PC-9 (cell line): ENCODE measurements at regions not wholly inside any gene's neighbourhood (a gene's known extent, or its start where the extent isn't known, plus 50 kb on each side); places are given as distances from the start of the nearest gene placed in this dataset.

Source experiments
- BruUV-seq: library from RNA; stranded (reverse); fragments of 400-500 nt; replicated peaks from 2 replicates; lab custom pipeline; 2021; lab: Mats Ljungman, UMichigan
- CTCF ChIA-PET: fragments of 300-600 bp; sonication (Branson Sonifier 250); formaldehyde crosslinking; loops from one replicate; lab custom pipeline; 2022; ENCODE audit warnings: antibody characterized with exemption; lab: Charles Lee
- POLR2A ChIA-PET: fragments of 300-600 bp; sonication (Branson Sonifier 250); formaldehyde crosslinking; loops from one replicate; lab custom pipeline; 2022; ENCODE audit warnings: antibody characterized with exemption; ENCODE audit not compliant: unreplicated experiment; lab: Charles Lee
- DNase-seq, 2 experiments: peaks; one replicate each; pipeline versions ENCODE4 v3.0.0 to v3.0.0-alpha.2; 2015 to 2022; ENCODE audit warnings: mixed read lengths in 1 of 2
- H2AFZ ChIP-seq: fragments of 200-600 bp; sonication (generic); 2 replicates; pipeline ENCODE4 v1.8.1; 2017; ENCODE audit warnings: antibody characterized with exemption
- H3F3A ChIP-seq: fragments of 200-600 bp; sonication (generic); 2 replicates; pipeline ENCODE4 v1.8.1; 2017; ENCODE audit warnings: antibody characterized with exemption, mild to moderate bottlenecking, low read depth; ENCODE audit not compliant: insufficient read depth
- H3K27ac ChIP-seq: fragments of 200-600 bp; sonication (generic); 2 replicates; pipeline ENCODE4 v1.6.1; 2016; ENCODE audit warnings: mixed run types
- H3K27me3 ChIP-seq: fragments of 200-600 bp; sonication (generic); 2 replicates; pipeline ENCODE4 v1.6.1; 2016; ENCODE audit warnings: low read depth, mixed run types; ENCODE audit not compliant: insufficient read depth
- H3K36me3 ChIP-seq: fragments of 200-600 bp; sonication (generic); 2 replicates; pipeline ENCODE4 v1.6.1; 2016; ENCODE audit warnings: low read depth, mixed run types
- H3K4me1 ChIP-seq: fragments of 200-600 bp; sonication (generic); replicated peaks from 2 replicates; pipeline ENCODE4 v1.6.1; 2016; ENCODE audit warnings: mixed run types; ENCODE audit not compliant: insufficient read depth
- H3K4me2 ChIP-seq: fragments of 200-600 bp; sonication (generic); 2 replicates; pipeline ENCODE4 v1.6.1; 2017; ENCODE audit warnings: mixed run types
- H3K4me3 ChIP-seq: fragments of 200-600 bp; sonication (generic); 2 replicates; pipeline ENCODE4 v1.6.1; 2016; ENCODE audit warnings: mixed run types
- H3K79me2 ChIP-seq: fragments of 200-600 bp; sonication (generic); 2 replicates; pipeline ENCODE4 v1.6.1; 2017; ENCODE audit warnings: low read depth, mixed run types
- H3K9me2 ChIP-seq: fragments of 200-600 bp; sonication (generic); 2 replicates; pipeline ENCODE4 v1.8.1; 2017; ENCODE audit warnings: mild to moderate bottlenecking; ENCODE audit not compliant: insufficient read depth
- H3K9me3 ChIP-seq: fragments of 200-600 bp; sonication (generic); 2 replicates; pipeline ENCODE4 v1.8.1; 2016; ENCODE audit warnings: low read depth; ENCODE audit not compliant: insufficient read depth
- H4K20me1 ChIP-seq: fragments of 200-600 bp; sonication (generic); 2 replicates; pipeline ENCODE4 v1.8.1; 2017; ENCODE audit not compliant: insufficient read depth
- EZH2 ChIP-seq: fragments of 200-600 bp; sonication (generic); IDR thresholded peaks from 2 replicates; pipeline ENCODE4 v1.8.0; 2017; ENCODE audit warnings: antibody characterized with exemption, low read depth
- intact Hi-C: fragments of 100-400 bp; cut with micrococcal nuclease; formaldehyde crosslinking; loops from one replicate; pipeline ENCODE4 v1.10.0; 2022; ENCODE audit not compliant: unreplicated experiment
- TF ChIP-seq, protein P1 (sequence below): fragments of 200-600 bp; sonication (generic); conservative IDR thresholded peaks from 2 replicates; pipeline ENCODE4 v1.6.1; 2017; ENCODE audit warnings: mixed run types, antibody characterized with exemption, mild to moderate bottlenecking, moderate library complexity

DNA sequence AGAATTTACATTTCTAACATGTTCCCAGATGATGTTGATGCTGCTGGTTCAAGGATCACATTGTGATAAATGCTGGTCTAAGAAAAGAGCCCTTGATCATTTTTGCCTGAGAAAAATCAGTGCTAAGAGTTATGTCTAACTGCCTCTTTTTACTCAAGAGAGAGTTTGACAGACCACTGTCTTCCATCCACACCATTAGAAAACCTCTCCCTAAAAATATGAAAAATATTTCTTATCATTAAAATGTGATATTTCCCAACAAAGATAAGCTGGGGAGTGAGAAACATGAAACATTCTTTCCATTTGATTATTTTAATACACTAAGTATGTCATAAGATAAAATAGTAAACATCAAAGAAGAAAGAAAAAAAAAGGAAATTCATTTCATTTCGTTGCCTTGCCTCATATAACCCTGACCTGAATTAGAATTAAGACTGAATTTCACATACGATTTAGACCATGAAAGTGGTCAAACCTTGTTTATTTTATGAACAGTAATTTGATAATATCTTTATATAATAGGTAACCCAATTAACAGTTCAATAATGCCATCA lies 471.8 kb upstream of the ARHGEF26 start:
- Histone ChIP-seq H3K4me2 (no peak overlapping the region), H3F3A (no peaks in the 10 kb centered on the region), H3K9me2 (no peaks in the 10 kb centered on the region), H3K27me3 (no peaks in the 10 kb centered on the region), H4K20me1 (no peaks in the 10 kb centered on the region), H3K4me1 (no peaks in the 10 kb centered on the region), H3K9me3 (no peaks in the 10 kb centered on the region), H2AFZ (no peak overlapping the region), H3K4me3 (no peak overlapping the region), H3K36me3 (no peaks in the 10 kb centered on the region), H3K79me2 (no peaks in the 10 kb centered on the region), H3K27ac (no peak overlapping the region)
- TF ChIP-seq, protein P1, sequence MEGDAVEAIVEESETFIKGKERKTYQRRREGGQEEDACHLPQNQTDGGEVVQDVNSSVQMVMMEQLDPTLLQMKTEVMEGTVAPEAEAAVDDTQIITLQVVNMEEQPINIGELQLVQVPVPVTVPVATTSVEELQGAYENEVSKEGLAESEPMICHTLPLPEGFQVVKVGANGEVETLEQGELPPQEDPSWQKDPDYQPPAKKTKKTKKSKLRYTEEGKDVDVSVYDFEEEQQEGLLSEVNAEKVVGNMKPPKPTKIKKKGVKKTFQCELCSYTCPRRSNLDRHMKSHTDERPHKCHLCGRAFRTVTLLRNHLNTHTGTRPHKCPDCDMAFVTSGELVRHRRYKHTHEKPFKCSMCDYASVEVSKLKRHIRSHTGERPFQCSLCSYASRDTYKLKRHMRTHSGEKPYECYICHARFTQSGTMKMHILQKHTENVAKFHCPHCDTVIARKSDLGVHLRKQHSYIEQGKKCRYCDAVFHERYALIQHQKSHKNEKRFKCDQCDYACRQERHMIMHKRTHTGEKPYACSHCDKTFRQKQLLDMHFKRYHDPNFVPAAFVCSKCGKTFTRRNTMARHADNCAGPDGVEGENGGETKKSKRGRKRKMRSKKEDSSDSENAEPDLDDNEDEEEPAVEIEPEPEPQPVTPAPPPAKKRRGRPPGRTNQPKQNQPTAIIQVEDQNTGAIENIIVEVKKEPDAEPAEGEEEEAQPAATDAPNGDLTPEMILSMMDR: no peak
- no peak for TF ChIP-seq EZH2
- CTCF ChIA-PET: no interaction called here
- no TSS peak for BruUV-seq
- intact Hi-C loops: no loop called here
- POLR2A ChIA-PET: no interaction called here
- DNase-seq: no peak

DNA sequence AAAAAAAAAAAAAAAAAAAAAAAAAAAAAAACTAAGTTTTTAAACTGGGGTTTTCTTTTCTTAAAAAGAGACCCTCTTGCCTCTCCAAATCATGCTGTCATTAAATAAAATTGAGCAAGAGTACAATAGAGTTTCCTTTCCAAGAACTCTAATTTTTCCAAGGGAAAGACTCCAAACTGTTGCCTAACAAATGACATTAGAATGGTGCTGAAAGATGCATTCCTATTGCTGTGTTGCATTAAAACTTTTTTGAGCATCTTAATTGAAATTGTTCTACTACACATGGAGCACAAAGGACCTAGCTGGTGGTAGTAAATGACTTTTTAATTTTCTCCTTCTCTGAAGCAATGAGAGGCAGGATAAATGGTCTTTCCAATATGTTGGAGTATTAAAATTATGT lies 469.1 kb upstream of the ARHGEF26 start:
- Histone ChIP-seq H3K9me2 (no peaks in the 10 kb centered on the region), H3K9me3 (0 out of 2 replicates have a peak, but pooled peaks cover 5% of the 10 kb centered on the region), H3F3A (no peaks in the 10 kb centered on the region), H3K36me3 (no peaks in the 10 kb centered on the region), H3K4me3 (no peak overlapping the region), H2AFZ (no peak overlapping the region), H3K79me2 (no peaks in the 10 kb centered on the region), H3K4me2 (no peak overlapping the region), H4K20me1 (no peaks in the 10 kb centered on the region), H3K27me3 (no peaks in the 10 kb centered on the region), H3K4me1 (no peaks in the 10 kb centered on the region), H3K27ac (no peak overlapping the region)
- BruUV-seq: no TSS peak
- intact Hi-C loops: no loop called here
- TF ChIP-seq, protein P1: no peak
- TF ChIP-seq EZH2: no peak
- POLR2A ChIA-PET: no interaction called here
- CTCF ChIA-PET: interaction anchor here (0.7 kb wide), 1 partner anchor 320 kb away, joined by 7 read pairs; no protein-coding TSS in a partner anchor
- DNase-seq: no peak

DNA sequence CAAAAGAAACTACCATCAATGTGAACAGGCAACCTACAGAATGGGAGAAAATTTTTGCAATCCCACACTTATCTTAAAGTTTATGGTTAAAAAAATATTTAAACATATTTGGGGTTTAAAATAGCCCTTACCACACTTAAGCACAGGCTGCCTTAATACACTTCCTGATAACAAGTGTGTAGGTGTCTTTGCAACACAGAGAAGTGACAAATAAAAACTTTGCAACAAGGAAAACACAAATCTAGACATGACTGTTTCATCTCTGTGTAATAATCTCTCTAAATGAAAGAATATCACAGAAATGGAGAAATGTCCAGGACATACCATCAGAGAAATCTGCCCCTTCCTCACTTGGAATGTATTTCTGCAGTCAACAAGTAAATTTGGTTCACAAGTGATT lies 464.1 kb upstream of the ARHGEF26 start:
- intact Hi-C loops: no loop called here
- POLR2A ChIA-PET: no interaction called here
- H3K27me3 ChIP-seq: no peaks in the 10 kb centered on the region

More for the DNA sequence above, 464.1 kb upstream of the ARHGEF26 start:
- Histone ChIP-seq H3K9me2 (no peaks in the 10 kb centered on the region), H3F3A (no peaks in the 10 kb centered on the region), H3K9me3 (0 out of 2 replicates have a peak, but pooled peaks cover 5% of the 10 kb centered on the region), H4K20me1 (no peaks in the 10 kb centered on the region), H3K4me2 (no peak overlapping the region), H3K27ac (no peak overlapping the region), H3K36me3 (no peaks in the 10 kb centered on the region), H3K4me1 (no peaks in the 10 kb centered on the region), H2AFZ (no peak overlapping the region), H3K79me2 (no peaks in the 10 kb centered on the region), H3K4me3 (no peak overlapping the region)
- CTCF ChIA-PET: no interaction called here
- TF ChIP-seq, protein P1: no peak
- TF ChIP-seq EZH2: no peak
- BruUV-seq: no TSS peak
- DNase-seq: no peak
